Thyroid gland (tissue), 4 donors: ENCODE measurements at regions not wholly inside any gene's neighbourhood (a gene's known extent, or its start where the extent isn't known, plus 50 kb on each side); places are given as distances from the start of the nearest gene placed in this dataset.

Experiments used
- POLR2A ChIP-seq, 2 donors: fragments of 450-650 bp; IDR thresholded peaks; one replicate each; pipeline ENCODE4 v1.6.1; 2017; ENCODE audit warnings: antibody characterized with exemption in 2 of 2, mild to moderate bottlenecking in 2 of 2, moderate library complexity in 1 of 2
- TF ChIP-seq, protein P1 (sequence below), 6 experiments: fragments of 200-600 bp in 3 of 6; fragments of 450-650 bp in 3 of 6; sonication (generic) in 3 of 6; IDR thresholded peaks; one replicate each; pipeline ENCODE4 v1.5.1; 2016 to 2019; ENCODE audit warnings: antibody characterized with exemption in 6 of 6, mild to moderate bottlenecking in 2 of 6, inconsistent platforms in 1 of 6, moderate library complexity in 1 of 6

DNA sequence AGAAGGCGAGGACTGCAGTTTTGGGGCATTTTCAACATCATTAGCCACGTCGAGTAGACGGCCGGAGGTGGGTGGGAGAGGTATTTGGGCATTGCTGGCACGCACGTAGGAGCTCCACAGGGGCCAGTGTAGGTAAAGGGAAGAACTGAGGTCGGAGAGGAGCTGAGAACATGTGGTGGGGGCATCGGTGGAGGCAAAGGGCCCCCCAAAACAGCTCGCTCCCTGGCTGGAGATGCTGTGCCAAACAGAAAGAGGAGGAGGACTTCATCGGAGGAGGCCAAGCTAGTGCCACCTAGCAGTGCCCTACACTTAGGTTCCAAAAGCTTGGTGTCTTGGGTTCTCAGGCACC lies 52.0 kb upstream of the PPP2R5C start:
- TF ChIP-seq, protein P1, sequence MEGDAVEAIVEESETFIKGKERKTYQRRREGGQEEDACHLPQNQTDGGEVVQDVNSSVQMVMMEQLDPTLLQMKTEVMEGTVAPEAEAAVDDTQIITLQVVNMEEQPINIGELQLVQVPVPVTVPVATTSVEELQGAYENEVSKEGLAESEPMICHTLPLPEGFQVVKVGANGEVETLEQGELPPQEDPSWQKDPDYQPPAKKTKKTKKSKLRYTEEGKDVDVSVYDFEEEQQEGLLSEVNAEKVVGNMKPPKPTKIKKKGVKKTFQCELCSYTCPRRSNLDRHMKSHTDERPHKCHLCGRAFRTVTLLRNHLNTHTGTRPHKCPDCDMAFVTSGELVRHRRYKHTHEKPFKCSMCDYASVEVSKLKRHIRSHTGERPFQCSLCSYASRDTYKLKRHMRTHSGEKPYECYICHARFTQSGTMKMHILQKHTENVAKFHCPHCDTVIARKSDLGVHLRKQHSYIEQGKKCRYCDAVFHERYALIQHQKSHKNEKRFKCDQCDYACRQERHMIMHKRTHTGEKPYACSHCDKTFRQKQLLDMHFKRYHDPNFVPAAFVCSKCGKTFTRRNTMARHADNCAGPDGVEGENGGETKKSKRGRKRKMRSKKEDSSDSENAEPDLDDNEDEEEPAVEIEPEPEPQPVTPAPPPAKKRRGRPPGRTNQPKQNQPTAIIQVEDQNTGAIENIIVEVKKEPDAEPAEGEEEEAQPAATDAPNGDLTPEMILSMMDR (IDR thresholded peaks at IDR 0.05), result no peak
- TF ChIP-seq POLR2A (IDR thresholded peaks at IDR 0.05), result no peak
